Smooth muscle cell (in vitro differentiated cells): ENCODE measurements at regions not wholly inside any gene's neighbourhood (a gene's known extent, or its start where the extent isn't known, plus 50 kb on each side); places are given as distances from the start of the nearest gene placed in this dataset.

Source experiments
- DNase-seq: peaks from one replicate; lab custom pipeline; 2025; ENCODE audit not compliant: unreplicated experiment; lab: John Stamatoyannopoulos, UW
- H2AFZ ChIP-seq: fragments of 200-600 bp; sonication (generic); 2 replicates; pipeline ENCODE4 v1.6.0; 2016; ENCODE audit warnings: antibody characterized with exemption, low read depth, mild to moderate bottlenecking
- H3F3A ChIP-seq: fragments of 200-600 bp; sonication (generic); 2 replicates; pipeline ENCODE4 v1.6.0; 2017; ENCODE audit warnings: antibody characterized with exemption, low read depth
- H3K27ac ChIP-seq: fragments of 200-600 bp; sonication (generic); 2 replicates; pipeline ENCODE4 v1.5.1; 2016; ENCODE audit warnings: low read depth, mild to moderate bottlenecking
- H3K27me3 ChIP-seq: fragments of 200-600 bp; sonication (generic); 2 replicates; pipeline ENCODE4 v1.6.1; 2016; ENCODE audit warnings: low read depth, mild to moderate bottlenecking
- H3K36me3 ChIP-seq: fragments of 200-600 bp; sonication (generic); 2 replicates; pipeline ENCODE4 v1.5.1; 2016; ENCODE audit warnings: low read depth
- H3K4me1 ChIP-seq: fragments of 200-600 bp; sonication (generic); 2 replicates; pipeline ENCODE4 v1.5.1; 2016; ENCODE audit warnings: low read depth
- H3K4me2 ChIP-seq: fragments of 200-600 bp; sonication (generic); 2 replicates; pipeline ENCODE4 v1.6.0; 2016; ENCODE audit warnings: mild to moderate bottlenecking
- H3K4me3 ChIP-seq: fragments of 200-600 bp; sonication (generic); 2 replicates; pipeline ENCODE4 v1.5.1; 2016; ENCODE audit warnings: mild to moderate bottlenecking
- H3K79me2 ChIP-seq: fragments of 200-600 bp; sonication (generic); 2 replicates; pipeline ENCODE4 v1.6.0; 2016; ENCODE audit warnings: low read depth, mild to moderate bottlenecking
- H3K9ac ChIP-seq: fragments of 200-600 bp; sonication (generic); 2 replicates; pipeline ENCODE4 v1.6.0; 2016; ENCODE audit warnings: low read depth
- H3K9me3 ChIP-seq: fragments of 200-600 bp; sonication (generic); replicated peaks from 2 replicates; pipeline ENCODE4 v1.5.1; 2016; ENCODE audit warnings: low read depth
- H4K20me1 ChIP-seq: fragments of 200-600 bp; sonication (generic); 2 replicates; pipeline ENCODE4 v1.6.0; 2016; ENCODE audit warnings: low read depth
- WGBS: methylation state at CpG from one replicate; pipeline ENCODE4 v1.1.7; 2016; ENCODE audit warnings: low lambda C conversion rate; 5-methylcytosine and 5-hydroxymethylcytosine counted together
- TF ChIP-seq, protein P1 (sequence below): fragments of 200-600 bp; sonication (generic); IDR thresholded peaks from 2 replicates; pipeline ENCODE4 v1.5.1; 2017; ENCODE audit warnings: borderline replicate concordance, mild to moderate bottlenecking, antibody characterized with exemption; ENCODE audit not compliant: insufficient read depth, poor library complexity, severe bottlenecking

DNA sequence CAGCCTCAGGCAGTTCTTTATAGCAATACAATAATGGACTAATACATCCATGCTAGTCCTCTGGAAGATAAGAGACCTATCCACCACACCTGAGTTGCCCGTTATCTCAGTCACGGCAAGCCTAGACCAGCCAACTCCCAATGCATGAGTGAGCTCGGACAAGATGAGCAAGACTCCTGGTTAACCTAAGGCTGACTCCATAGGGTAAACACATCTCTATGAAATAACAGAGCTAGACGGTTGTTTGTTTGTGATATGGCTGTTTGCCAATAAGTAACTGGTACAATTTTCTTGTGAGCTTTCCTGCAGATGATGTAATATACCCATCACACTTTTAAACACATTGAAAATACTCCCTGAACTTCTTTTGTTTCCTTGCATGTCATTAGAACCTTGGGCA lies 70.6 kb upstream of the PHACTR1 start:
- H2AFZ ChIP-seq, result no peak overlapping the region
- no peaks in the 10 kb centered on the region for H3K79me2 ChIP-seq
- no peaks in the 10 kb centered on the region for H3K9me3 ChIP-seq
- DNase-seq, result no peak
- TF ChIP-seq, protein P1, sequence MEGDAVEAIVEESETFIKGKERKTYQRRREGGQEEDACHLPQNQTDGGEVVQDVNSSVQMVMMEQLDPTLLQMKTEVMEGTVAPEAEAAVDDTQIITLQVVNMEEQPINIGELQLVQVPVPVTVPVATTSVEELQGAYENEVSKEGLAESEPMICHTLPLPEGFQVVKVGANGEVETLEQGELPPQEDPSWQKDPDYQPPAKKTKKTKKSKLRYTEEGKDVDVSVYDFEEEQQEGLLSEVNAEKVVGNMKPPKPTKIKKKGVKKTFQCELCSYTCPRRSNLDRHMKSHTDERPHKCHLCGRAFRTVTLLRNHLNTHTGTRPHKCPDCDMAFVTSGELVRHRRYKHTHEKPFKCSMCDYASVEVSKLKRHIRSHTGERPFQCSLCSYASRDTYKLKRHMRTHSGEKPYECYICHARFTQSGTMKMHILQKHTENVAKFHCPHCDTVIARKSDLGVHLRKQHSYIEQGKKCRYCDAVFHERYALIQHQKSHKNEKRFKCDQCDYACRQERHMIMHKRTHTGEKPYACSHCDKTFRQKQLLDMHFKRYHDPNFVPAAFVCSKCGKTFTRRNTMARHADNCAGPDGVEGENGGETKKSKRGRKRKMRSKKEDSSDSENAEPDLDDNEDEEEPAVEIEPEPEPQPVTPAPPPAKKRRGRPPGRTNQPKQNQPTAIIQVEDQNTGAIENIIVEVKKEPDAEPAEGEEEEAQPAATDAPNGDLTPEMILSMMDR, result no peak
- H3F3A ChIP-seq, result no peaks in the 10 kb centered on the region
- no peaks in the 10 kb centered on the region for H4K20me1 ChIP-seq
- WGBS, result 76% methylated on average over 4 of the region's 4 CpGs
- no peak overlapping the region for H3K27ac ChIP-seq
- peaks cover 4% of the 10 kb centered on the region for H3K27me3 ChIP-seq
- no peak overlapping the region for H3K4me2 ChIP-seq
- no peaks in the 10 kb centered on the region for H3K36me3 ChIP-seq
- H3K4me3 ChIP-seq, result no peak overlapping the region
- H3K9ac ChIP-seq, result no peak overlapping the region
- H3K4me1 ChIP-seq, result no peaks in the 10 kb centered on the region

DNA sequence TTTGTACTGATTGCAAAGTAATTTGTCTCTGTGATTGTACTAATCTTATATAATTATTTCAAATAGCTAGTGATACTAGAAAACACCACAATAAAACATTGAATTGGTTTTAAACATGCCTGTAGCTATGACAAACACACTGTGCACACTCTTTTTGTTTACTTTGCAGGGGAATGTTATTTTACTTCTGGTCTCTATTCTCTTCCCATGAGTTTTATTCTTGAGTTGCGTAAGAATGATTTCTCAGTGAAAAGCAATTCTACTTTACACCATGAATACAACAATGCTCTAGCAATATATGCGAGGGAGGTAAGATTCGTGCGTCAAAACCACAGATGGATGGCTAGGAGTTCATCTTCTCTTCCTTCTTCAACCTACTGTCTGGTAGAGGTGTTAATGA lies 68.4 kb upstream of the PHACTR1 start:
- peaks cover 5% of the 10 kb centered on the region for H3K27me3 ChIP-seq
- H2AFZ ChIP-seq, result no peak overlapping the region
- no peak overlapping the region for H3K4me3 ChIP-seq
- no peaks in the 10 kb centered on the region for H4K20me1 ChIP-seq
- no peak overlapping the region for H3K27ac ChIP-seq
- no peaks in the 10 kb centered on the region for H3K79me2 ChIP-seq
- H3K9ac ChIP-seq, result no peak overlapping the region
- no peaks in the 10 kb centered on the region for H3K4me1 ChIP-seq
- no peaks in the 10 kb centered on the region for H3K9me3 ChIP-seq
- H3F3A ChIP-seq, result no peaks in the 10 kb centered on the region
- H3K36me3 ChIP-seq, result no peaks in the 10 kb centered on the region
- TF ChIP-seq, protein P1, result no peak
- no peak for DNase-seq
- 96% methylated on average over 4 of the region's 4 CpGs for WGBS
- no peak overlapping the region for H3K4me2 ChIP-seq

DNA sequence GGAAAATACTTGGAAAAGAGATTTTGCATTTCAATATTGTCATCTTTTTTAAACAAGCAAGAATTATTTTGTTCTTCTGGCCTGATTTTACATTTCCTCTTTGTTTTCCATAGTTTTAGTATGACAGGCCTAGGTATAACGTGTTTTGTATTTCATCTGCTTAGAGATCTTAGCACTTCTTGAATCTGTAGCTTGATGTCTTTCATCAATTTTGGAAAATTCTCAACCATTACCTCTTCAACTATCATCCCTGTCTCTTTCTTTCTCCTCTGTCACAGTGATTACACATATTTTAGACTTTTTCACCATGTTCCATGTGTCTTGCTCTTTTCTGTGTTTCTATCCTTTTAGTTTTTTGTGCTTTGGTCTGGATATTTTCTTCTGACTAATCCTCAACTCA lies 67.2 kb upstream of the PHACTR1 start:
- H3K27ac ChIP-seq, result no peak overlapping the region
- H3K79me2 ChIP-seq, result no peaks in the 10 kb centered on the region
- no peaks in the 10 kb centered on the region for H3K9me3 ChIP-seq
- H3K4me3 ChIP-seq, result no peak overlapping the region
- TF ChIP-seq, protein P1, result no peak
- H3K27me3 ChIP-seq, result peaks cover 5% of the 10 kb centered on the region
- no peaks in the 10 kb centered on the region for H3K36me3 ChIP-seq
- H3K4me2 ChIP-seq, result no peak overlapping the region
- no peaks in the 10 kb centered on the region for H4K20me1 ChIP-seq
- H2AFZ ChIP-seq, result no peak overlapping the region
- DNase-seq, result no peak
- 93% methylated on average over 1 of the region's 1 CpG for WGBS
- no peaks in the 10 kb centered on the region for H3F3A ChIP-seq
- H3K9ac ChIP-seq, result no peak overlapping the region
- H3K4me1 ChIP-seq, result no peaks in the 10 kb centered on the region

- TF ChIP-seq, protein P1, result no peak
These were observed 63.1 kb upstream of the PHACTR1 start for GRCh38 chr6:12653486-12653885.

More at GRCh38 chr6:12653486-12653885, 63.1 kb upstream of the PHACTR1 start:
- Histone ChIP-seq H4K20me1 (no peaks in the 10 kb centered on the region), H3K9ac (no peak overlapping the region), H2AFZ (no peak overlapping the region), H3K36me3 (no peaks in the 10 kb centered on the region), H3F3A (no peaks in the 10 kb centered on the region), H3K4me1 (peaks cover 10% of the 10 kb centered on the region), H3K27me3 (peaks cover 5% of the 10 kb centered on the region), H3K27ac (no peak overlapping the region), H3K9me3 (no peaks in the 10 kb centered on the region), H3K4me2 (no peak overlapping the region), H3K79me2 (no peaks in the 10 kb centered on the region), H3K4me3 (no peak overlapping the region)
- 72% methylated on average over 5 of the region's 5 CpGs for WGBS
- DNase-seq, result no peak
